ACC112 (cell line): ENCODE measurements at regions not wholly inside any gene's neighbourhood (a gene's known extent, or its start where the extent isn't known, plus 50 kb on each side); places are given as distances from the start of the nearest gene placed in this dataset.

Source experiments
- H2AFZ ChIP-seq: fragments of 200-600 bp; sonication (generic); one replicate; pipeline ENCODE4 v1.6.0; 2017; ENCODE audit warnings: antibody characterized with exemption, low read length; ENCODE audit not compliant: unreplicated experiment
- H3K27ac ChIP-seq: fragments of 200-600 bp; sonication (generic); 2 replicates; pipeline ENCODE4 v1.5.1; 2014; ENCODE audit warnings: low read depth, mild to moderate bottlenecking, antibody characterized with exemption, low read length, moderate library complexity
- H3K27me3 ChIP-seq: fragments of 200-600 bp; sonication (generic); 2 replicates; pipeline ENCODE4 v1.6.1; 2014; ENCODE audit warnings: mild to moderate bottlenecking, antibody characterized with exemption, low read length, moderate library complexity, mixed read lengths; ENCODE audit not compliant: insufficient read depth
- H3K36me3 ChIP-seq: fragments of 200-600 bp; sonication (generic); 2 replicates; pipeline ENCODE4 v1.6.1; 2016; ENCODE audit warnings: mild to moderate bottlenecking, antibody characterized with exemption, low read length, moderate library complexity, mixed read lengths; ENCODE audit not compliant: insufficient read depth
- H3K4me1 ChIP-seq: fragments of 200-600 bp; sonication (generic); one replicate; pipeline ENCODE4 v1.6.1; 2016; ENCODE audit warnings: low read length, mixed read lengths; ENCODE audit not compliant: insufficient read depth, unreplicated experiment, control insufficient read depth
- H3K4me3 ChIP-seq: fragments of 200-600 bp; sonication (generic); 2 replicates; pipeline ENCODE4 v1.5.1; 2014; ENCODE audit warnings: mild to moderate bottlenecking, low read depth, low read length
- H3K79me2 ChIP-seq: fragments of 200-600 bp; sonication (generic); one replicate; pipeline ENCODE4 v1.6.0; 2016; ENCODE audit warnings: low read length; ENCODE audit not compliant: control insufficient read depth, unreplicated experiment, insufficient read depth

- Histone ChIP-seq H2AFZ (no peak overlapping the region), H3K36me3 (no peaks in the 10 kb centered on the region), H3K4me3 (no peak overlapping the region), H3K4me1 (no peaks in the 10 kb centered on the region), H3K27me3 (peaks cover 15% of the 10 kb centered on the region), H3K79me2 (no peaks in the 10 kb centered on the region), H3K27ac (no peak overlapping the region)
Observed at GRCh38 chr21:41598561-41599431, 90.8 kb upstream of the TMPRSS2 start.

GRCh38 chr21:41597811-41598231 lies 89.9 kb upstream of the TMPRSS2 start:
- H3K4me1 ChIP-seq = no peaks in the 10 kb centered on the region
- no peak overlapping the region for H2AFZ ChIP-seq
- H3K27ac ChIP-seq = no peak overlapping the region
- H3K27me3 ChIP-seq = peaks cover 24% of the 10 kb centered on the region
- H3K4me3 ChIP-seq = no peak overlapping the region
- no peaks in the 10 kb centered on the region for H3K36me3 ChIP-seq
- H3K79me2 ChIP-seq = no peaks in the 10 kb centered on the region

GRCh38 chr21:41597227-41597626 lies 89.3 kb upstream of the TMPRSS2 start:
- Histone ChIP-seq H3K4me3 (no peak overlapping the region), H2AFZ (no peak overlapping the region), H3K27ac (no peak overlapping the region), H3K4me1 (no peaks in the 10 kb centered on the region), H3K27me3 (peaks cover 29% of the 10 kb centered on the region), H3K79me2 (no peaks in the 10 kb centered on the region), H3K36me3 (no peaks in the 10 kb centered on the region)

DNA sequence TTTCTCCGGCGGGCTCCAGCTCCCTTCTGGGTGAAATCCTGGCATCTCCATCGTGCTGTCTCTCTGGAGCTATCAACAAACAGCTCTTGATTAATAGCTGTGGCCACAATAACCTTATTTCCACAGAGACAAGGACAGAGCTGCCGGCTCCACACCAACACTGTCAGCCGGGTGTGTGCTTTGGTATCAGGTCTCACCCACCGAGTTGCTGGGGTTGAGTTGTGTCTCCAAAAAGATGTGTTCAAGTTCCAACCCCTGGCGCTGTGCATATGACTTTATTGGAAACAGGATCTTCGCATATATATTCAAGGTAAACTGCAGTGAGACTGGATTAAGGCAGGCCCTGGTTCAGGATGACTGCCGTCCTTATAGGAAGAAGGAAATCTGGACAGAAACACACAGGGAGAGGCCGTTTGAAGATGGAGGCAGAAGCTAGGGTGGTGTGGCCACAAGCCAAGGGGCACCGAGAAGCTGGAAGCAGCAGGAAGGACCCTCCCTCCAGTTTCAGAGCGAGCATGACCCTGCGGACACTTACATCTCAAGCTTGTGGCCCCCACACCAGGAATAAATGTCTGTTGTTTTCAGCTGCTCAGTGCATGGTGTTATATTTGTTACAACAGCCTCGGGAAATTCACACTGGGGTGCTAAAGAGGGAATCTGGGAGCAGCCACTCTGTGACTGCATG lies 88.4 kb upstream of the TMPRSS2 start:
- H3K27ac ChIP-seq = no peak overlapping the region

DNA sequence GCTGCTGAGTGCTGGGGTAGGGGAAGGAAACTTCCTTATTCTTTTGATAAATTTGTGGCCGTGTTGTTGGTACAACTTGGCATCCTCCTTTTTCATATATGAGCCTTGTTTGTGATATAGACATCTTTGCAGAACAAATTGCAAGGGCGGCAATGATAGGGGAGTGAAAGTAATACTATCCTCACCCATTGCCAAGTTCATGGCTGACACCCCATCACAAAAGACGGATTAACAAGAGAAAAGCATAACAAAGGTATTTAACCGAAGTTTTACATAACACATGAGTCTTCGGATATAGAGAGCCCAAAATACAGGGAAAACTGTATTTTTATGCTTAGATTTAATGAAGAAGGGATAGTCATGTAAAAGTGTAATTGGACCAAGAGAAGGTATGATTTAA lies 86.3 kb upstream of the TMPRSS2 start:
- Histone ChIP-seq H3K4me3 (no peak overlapping the region), H3K27me3 (peaks cover 39% of the 10 kb centered on the region), H3K4me1 (no peaks in the 10 kb centered on the region), H3K79me2 (no peaks in the 10 kb centered on the region), H3K27ac (no peak overlapping the region), H2AFZ (no peak overlapping the region), H3K36me3 (no peaks in the 10 kb centered on the region)

More for the DNA sequence above, 88.4 kb upstream of the TMPRSS2 start:
- Histone ChIP-seq H3K4me1 (no peaks in the 10 kb centered on the region), H3K79me2 (no peaks in the 10 kb centered on the region), H2AFZ (no peak overlapping the region), H3K36me3 (no peaks in the 10 kb centered on the region), H3K27me3 (peaks cover 35% of the 10 kb centered on the region), H3K4me3 (no peak overlapping the region)

GRCh38 chr21:41593760-41594138 lies 85.8 kb upstream of the TMPRSS2 start:
- no peak overlapping the region for H3K4me3 ChIP-seq

DNA sequence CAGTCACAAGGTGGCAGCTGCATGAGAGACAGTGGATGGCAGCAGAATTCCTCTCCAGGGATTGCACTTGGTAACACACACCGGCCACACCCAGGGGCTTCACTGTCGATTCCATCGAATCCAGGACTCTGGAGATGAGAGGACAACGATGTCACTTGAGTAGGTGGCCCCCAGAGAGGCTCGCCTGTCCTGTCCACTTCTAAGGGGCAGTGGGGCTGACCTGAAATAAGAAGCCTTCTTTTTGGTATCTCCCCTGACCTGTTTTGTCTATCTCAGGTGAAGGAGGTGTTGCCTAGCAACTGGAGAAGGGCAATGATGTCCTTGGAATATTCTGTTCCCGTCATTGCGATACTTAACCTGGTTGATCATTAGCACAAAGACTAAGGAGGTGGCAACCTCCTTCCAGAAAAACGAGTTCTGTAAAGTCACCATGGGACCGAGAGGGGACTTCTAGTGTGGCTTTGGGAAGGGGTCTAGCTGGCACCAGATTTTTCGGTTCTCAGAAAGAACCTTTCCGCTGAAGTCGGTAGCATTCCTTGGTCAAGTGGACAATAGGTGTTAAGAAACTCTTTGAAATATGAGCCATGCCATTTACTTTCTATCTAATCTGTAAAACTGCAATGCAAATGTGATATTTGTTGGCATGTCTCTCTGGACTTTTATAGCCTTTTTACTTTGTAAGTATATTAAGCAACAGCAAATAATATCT lies 85.2 kb upstream of the TMPRSS2 start:
- Histone ChIP-seq H3K79me2 (no peaks in the 10 kb centered on the region), H2AFZ (no peak overlapping the region), H3K4me3 (no peak overlapping the region), H3K27ac (no peak overlapping the region), H3K27me3 (peaks cover 41% of the 10 kb centered on the region), H3K4me1 (no peaks in the 10 kb centered on the region), H3K36me3 (no peaks in the 10 kb centered on the region)

More at GRCh38 chr21:41593760-41594138, 85.8 kb upstream of the TMPRSS2 start:
- peaks cover 39% of the 10 kb centered on the region for H3K27me3 ChIP-seq
- H3K36me3 ChIP-seq = no peaks in the 10 kb centered on the region
- H2AFZ ChIP-seq = no peak overlapping the region
- no peaks in the 10 kb centered on the region for H3K4me1 ChIP-seq
- H3K27ac ChIP-seq = no peak overlapping the region
- no peaks in the 10 kb centered on the region for H3K79me2 ChIP-seq

DNA sequence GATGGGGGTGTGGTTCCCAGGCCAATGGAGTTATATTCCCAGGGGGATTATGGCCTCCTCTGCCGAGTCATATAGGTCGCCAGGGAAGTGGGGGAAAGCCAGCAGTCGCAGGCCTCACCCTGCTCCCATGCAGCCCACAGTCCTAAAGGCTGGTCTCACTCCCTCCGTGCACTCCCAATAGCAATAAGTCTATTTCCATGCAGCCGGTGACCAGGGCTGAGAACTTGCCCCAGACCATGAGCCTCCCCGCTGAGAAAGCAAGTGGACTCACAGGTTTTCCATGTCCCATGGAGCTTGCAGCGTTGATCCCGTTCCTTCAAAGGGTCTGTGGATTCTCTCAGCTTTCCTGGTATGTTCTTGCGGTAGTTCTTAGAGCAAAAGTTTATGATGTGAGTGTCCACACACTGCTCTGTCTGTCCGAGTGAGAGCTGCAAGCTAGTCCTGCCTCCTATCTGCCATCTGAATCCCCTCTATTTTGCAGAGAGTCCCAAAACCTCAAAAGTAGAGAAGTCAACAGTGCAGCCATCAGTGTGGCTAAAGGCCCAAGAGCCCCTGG lies 81.7 kb upstream of the TMPRSS2 start:
- Histone ChIP-seq H2AFZ (no peak overlapping the region), H3K27ac (no peak overlapping the region), H3K4me3 (no peak overlapping the region), H3K79me2 (no peaks in the 10 kb centered on the region), H3K27me3 (peaks cover 44% of the 10 kb centered on the region), H3K4me1 (no peaks in the 10 kb centered on the region), H3K36me3 (no peaks in the 10 kb centered on the region)

GRCh38 chr21:41589131-41589530 lies 81.2 kb upstream of the TMPRSS2 start:
- no peak overlapping the region for H3K4me3 ChIP-seq
- H3K27me3 ChIP-seq = peaks cover 39% of the 10 kb centered on the region
- H3K27ac ChIP-seq = no peak overlapping the region
- no peaks in the 10 kb centered on the region for H3K36me3 ChIP-seq
- H2AFZ ChIP-seq = no peak overlapping the region
- no peaks in the 10 kb centered on the region for H3K79me2 ChIP-seq
- no peaks in the 10 kb centered on the region for H3K4me1 ChIP-seq

- Histone ChIP-seq H2AFZ (no peak overlapping the region), H3K36me3 (no peaks in the 10 kb centered on the region), H3K27ac (no peak overlapping the region), H3K27me3 (peaks cover 26% of the 10 kb centered on the region), H3K4me3 (no peak overlapping the region), H3K79me2 (no peaks in the 10 kb centered on the region), H3K4me1 (no peaks in the 10 kb centered on the region)
Observed at GRCh38 chr21:41585199-41585994, 77.4 kb upstream of the TMPRSS2 start.
